Pancreas (tissue), 10 donors: ENCODE measurements at regions not wholly inside any gene's neighbourhood (a gene's known extent, or its start where the extent isn't known, plus 50 kb on each side); places are given as distances from the start of the nearest gene placed in this dataset.

Experiments used
- ATAC-seq, 4 donors: fragments of 200-7000 bp; cut with Tn5 transposase; one replicate each; pipeline versions ENCODE4 v1.8.0 to v1.9.1; 2020; ENCODE audit warnings: mild to moderate bottlenecking in 4 of 4, moderate library complexity in 4 of 4
- DNase-seq, 6 donors: peaks; one replicate each; pipeline ENCODE4 v3.0.0-alpha.2; 2020
- FAIRE-seq: peaks from 2 replicates; lab custom pipeline; 2012; peaks lifted over from hg19 to GRCh38; lab: Jason Lieb, UNC
- H3K27ac ChIP-seq, 4 donors: fragments of 200-600 bp; sonication (generic); 1 replicate in 3 of 4; 2 replicates in 1 of 4; pipeline versions ENCODE4 v1.5.0 to v1.8.0; 2020
- H3K27me3 ChIP-seq, 4 donors: fragments of 200-600 bp; one replicate each; pipeline ENCODE4 v1.8.0; 2021
- H3K36me3 ChIP-seq, 3 donors: fragments of 200-600 bp; sonication (generic) in 1 of 3; one replicate each; pipeline versions ENCODE4 v1.5.0 to v1.8.0; 2020 to 2021
- H3K4me1 ChIP-seq, 3 donors: fragments of 200-600 bp; one replicate each; pipeline ENCODE4 v1.8.0; 2021
- H3K4me3 ChIP-seq, 4 donors: fragments of 200-600 bp; sonication (generic) in 2 of 4; one replicate each; pipeline versions ENCODE4 v1.5.0 to v1.8.0; 2020 to 2021
- H3K9me3 ChIP-seq, 4 donors: fragments of 200-600 bp; one replicate each; pipeline ENCODE4 v1.8.0; 2021
- WGBS, 2 donors: extraction: QIAGEN DNeasy Blood & Tissue Kit; methylation state at CpG; one replicate each; pipeline ENCODE4 v1.1.7; 2013; 5-methylcytosine and 5-hydroxymethylcytosine counted together
- intact Hi-C, 3 donors: fragments of 100-400 bp; cut with DNase I; formaldehyde crosslinking; loops; one replicate each; pipeline versions ENCODE4 v1.11.1 to v1.14.2; 2022
- TF ChIP-seq, protein P1 (sequence below), 4 donors: fragments of 200-600 bp; sonication (generic) in 3 of 4; IDR thresholded peaks; one replicate each; pipeline versions ENCODE4 v1.5.0 to v1.8.0; 2021; ENCODE audit warnings: antibody characterized with exemption in 4 of 4
- donor health status: healthy with polysubstance abuse.
- donor health status: DM: no; HTN: no; CAD: no; lungs with moderate emphysema.
- donor health status: DM: no; HTN: no; CAD: no.
- donor health status: control.
- donor health status: control.
- donor health status: Bipolar disorder and iron deficiency.
- donor health status: DM: yes; HTN: yes; CAD: no.
- donor health status: DM: no; HTN: no; CAD: no.
- donor health status: DM: no; HTN: no; CAD: no.
- donor health status: DM: yes; HTN: yes; CAD: no.

DNA sequence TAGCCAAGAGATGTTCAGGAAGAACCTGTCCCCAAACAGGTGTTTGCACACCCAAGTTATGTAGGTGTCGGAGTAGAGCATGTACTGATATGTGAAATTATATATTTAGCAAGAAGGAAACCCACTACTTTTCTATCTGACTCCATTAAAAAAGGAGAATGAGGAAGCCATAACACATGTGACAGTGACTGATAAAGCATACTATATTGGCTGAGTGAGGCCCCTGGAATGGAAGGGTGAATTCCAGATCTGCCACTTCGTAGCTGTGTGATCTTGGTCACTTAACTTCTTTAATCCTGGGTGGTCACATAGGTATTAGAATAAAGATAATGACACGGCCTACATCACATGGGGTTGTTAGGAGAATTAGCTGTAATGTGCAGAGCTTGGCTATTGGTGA, 116.0 kb upstream of the MAN2A1 start:
- H3K36me3 ChIP-seq: no peaks in the 10 kb centered on the region
- no peaks in the 10 kb centered on the region for H3K9me3 ChIP-seq
- ATAC-seq (no peak), FAIRE-seq (no peak), DNase-seq (no peak)
- 73 to 79% methylated on average over 3 of the region's 3 CpGs for WGBS, 2 donors
- H3K27ac ChIP-seq: no peak overlapping the region
- no peak overlapping the region for H3K4me3 ChIP-seq
- intact Hi-C loops: no loop called here
- TF ChIP-seq, protein P1, sequence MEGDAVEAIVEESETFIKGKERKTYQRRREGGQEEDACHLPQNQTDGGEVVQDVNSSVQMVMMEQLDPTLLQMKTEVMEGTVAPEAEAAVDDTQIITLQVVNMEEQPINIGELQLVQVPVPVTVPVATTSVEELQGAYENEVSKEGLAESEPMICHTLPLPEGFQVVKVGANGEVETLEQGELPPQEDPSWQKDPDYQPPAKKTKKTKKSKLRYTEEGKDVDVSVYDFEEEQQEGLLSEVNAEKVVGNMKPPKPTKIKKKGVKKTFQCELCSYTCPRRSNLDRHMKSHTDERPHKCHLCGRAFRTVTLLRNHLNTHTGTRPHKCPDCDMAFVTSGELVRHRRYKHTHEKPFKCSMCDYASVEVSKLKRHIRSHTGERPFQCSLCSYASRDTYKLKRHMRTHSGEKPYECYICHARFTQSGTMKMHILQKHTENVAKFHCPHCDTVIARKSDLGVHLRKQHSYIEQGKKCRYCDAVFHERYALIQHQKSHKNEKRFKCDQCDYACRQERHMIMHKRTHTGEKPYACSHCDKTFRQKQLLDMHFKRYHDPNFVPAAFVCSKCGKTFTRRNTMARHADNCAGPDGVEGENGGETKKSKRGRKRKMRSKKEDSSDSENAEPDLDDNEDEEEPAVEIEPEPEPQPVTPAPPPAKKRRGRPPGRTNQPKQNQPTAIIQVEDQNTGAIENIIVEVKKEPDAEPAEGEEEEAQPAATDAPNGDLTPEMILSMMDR (IDR thresholded peaks at IDR 0.05): no peak
- H3K4me1 ChIP-seq: no peaks in the 10 kb centered on the region
- H3K27me3 ChIP-seq: no peaks in the 10 kb centered on the region

DNA sequence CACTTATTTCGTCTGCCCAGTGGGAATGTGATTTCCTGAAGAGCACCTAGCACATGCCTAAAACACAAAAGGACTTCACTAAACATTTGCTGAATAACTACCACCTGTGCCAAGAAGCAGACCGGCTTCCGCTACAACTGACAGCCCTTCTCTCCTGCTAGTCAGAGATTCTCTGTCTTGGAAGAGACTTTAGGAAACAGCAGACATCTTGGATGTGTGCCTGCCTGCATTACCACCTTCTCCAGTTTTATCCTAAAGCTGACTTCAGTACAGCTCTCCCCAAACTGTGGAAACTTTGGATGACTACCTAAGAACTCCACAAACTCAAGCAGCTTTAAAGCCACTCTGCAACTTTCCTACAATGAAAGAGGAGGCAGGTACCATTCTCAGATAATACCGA, 116.5 kb upstream of the MAN2A1 start:
- Histone ChIP-seq H3K9me3 (no peaks in the 10 kb centered on the region), H3K4me1 (no peaks in the 10 kb centered on the region), H3K27ac (no peak overlapping the region), H3K4me3 (no peak overlapping the region), H3K36me3 (no peaks in the 10 kb centered on the region), H3K27me3 (no peaks in the 10 kb centered on the region)
- DNase-seq (no peak), ATAC-seq (no peak), FAIRE-seq (no peak)
- intact Hi-C loops: no loop called here
- 88 to 93% methylated on average over 4 of the region's 4 CpGs for WGBS, 2 donors
- TF ChIP-seq, protein P1 (IDR thresholded peaks at IDR 0.05): no peak

DNA sequence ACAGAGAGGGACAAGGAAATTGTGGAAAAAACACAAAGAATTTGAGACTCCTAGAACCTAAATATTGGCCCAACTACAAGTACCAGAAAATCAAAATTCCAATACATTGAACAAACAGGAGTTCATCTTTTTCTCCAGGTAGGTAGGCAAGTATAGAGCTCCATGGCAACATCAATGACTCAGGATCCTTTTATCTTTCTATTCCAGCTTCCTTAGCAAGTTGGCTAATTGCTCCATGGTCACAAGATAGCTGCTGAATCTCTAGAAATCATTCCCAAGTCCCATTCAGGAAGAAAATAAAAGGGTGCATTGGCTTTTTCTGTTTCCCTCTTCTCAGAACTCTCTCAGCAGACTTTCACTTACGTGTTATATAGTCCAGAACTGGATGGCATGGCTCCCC, 117.9 kb upstream of the MAN2A1 start:
- 69 to 81% methylated on average over 1 of the region's 1 CpG for WGBS, 2 donors

DNA sequence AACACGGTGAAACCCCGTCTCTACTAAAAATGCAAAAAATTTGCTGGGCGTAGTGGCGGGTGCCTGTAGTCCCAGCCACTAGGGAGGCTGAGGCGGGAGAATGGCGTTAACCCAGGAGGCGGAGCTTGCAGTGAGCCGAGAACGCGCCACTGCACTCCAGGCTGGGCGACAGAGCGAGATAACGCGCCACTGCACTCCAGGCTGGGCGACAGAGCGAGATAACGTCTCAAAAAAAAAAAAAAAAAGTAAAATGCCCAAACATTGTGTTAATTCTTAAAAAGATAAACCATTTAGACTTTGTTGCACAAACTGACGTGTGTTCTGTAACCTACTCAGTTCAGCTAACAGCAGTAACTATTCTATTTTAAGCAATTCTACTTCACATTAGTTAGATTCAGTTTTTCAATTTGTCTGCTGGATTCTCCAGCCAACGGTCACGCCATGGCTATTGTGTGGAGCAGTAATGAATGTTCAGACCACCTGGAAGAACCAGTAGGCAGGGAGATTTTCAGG, 119.3 kb upstream of the MAN2A1 start:
- intact Hi-C loops: no loop called here
- no peaks in the 10 kb centered on the region for H3K36me3 ChIP-seq
- H3K27me3 ChIP-seq: no peaks in the 10 kb centered on the region
- H3K9me3 ChIP-seq: no peaks in the 10 kb centered on the region
- FAIRE-seq (no peak), DNase-seq (no peak), ATAC-seq (no peak)
- 84 to 93% methylated on average over 20 of the region's 20 CpGs for WGBS, 2 donors
- TF ChIP-seq, protein P1 (IDR thresholded peaks at IDR 0.05): no peak
- no peak overlapping the region for H3K27ac ChIP-seq
- H3K4me1 ChIP-seq: no peaks in the 10 kb centered on the region
- H3K4me3 ChIP-seq: no peak overlapping the region

More for the DNA sequence above, 117.9 kb upstream of the MAN2A1 start:
- no peaks in the 10 kb centered on the region for H3K36me3 ChIP-seq
- H3K27me3 ChIP-seq: no peaks in the 10 kb centered on the region
- no peak for FAIRE-seq
- TF ChIP-seq, protein P1 (IDR thresholded peaks at IDR 0.05): no peak
- no peak overlapping the region for H3K4me3 ChIP-seq
- no peak overlapping the region for H3K27ac ChIP-seq
- no peaks in the 10 kb centered on the region for H3K4me1 ChIP-seq
- H3K9me3 ChIP-seq: no peaks in the 10 kb centered on the region
- no peak for DNase-seq
- intact Hi-C loops: no loop called here
- no peak for ATAC-seq

DNA sequence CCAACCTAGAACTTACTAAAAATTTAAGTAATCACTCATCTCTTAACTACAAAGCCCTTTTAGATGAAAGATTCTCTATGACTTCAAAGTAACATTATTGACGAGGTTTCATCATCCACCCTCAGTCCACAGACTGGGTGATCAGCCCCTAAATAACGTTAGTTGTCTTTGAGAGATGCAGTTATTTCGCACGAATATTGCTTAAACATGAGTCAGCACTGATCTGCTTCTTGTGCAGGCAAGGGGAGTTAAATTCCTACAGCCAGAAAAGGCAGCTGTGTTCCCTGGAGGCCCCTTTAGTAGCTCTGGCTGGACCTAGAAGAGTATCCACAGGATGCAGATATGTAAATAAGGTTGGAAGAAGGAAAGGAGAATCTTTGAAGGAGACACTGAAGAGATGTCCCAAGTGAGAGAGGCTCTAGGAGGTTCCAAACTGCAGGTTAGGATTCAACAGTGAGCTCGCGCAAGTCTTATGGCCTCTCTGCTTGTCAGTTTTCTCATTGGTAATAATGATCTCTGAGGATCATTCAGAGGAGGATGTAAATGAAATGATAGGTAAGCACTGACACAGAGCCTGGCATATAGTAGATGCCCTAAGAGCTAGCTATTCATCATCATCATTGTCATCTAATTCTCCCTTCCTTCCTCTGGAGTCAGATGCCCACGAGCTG, 122.2 kb upstream of the MAN2A1 start:
- DNase-seq: no peak
- WGBS, 2 donors: 57 to 65% methylated on average over 7 of the region's 7 CpGs
- no peak overlapping the region for H3K27ac ChIP-seq
- H3K27me3 ChIP-seq: no peaks in the 10 kb centered on the region
- intact Hi-C loops: no loop called here
- ATAC-seq: no peak
- H3K9me3 ChIP-seq: no peaks in the 10 kb centered on the region
- H3K36me3 ChIP-seq: no peaks in the 10 kb centered on the region
- FAIRE-seq: no peak
- TF ChIP-seq, protein P1 (IDR thresholded peaks at IDR 0.05): no peak
- H3K4me1 ChIP-seq: no peaks in the 10 kb centered on the region
- H3K4me3 ChIP-seq: no peak overlapping the region
